Heart left ventricle (tissue), 16 donors: ENCODE measurements at regions not wholly inside any gene's neighbourhood (a gene's known extent, or its start where the extent isn't known, plus 50 kb on each side); places are given as distances from the start of the nearest gene placed in this dataset.

ENCODE experiments used
- ATAC-seq, 4 donors: fragments of 200-7000 bp; cut with Tn5 transposase; one replicate each; pipeline ENCODE4 v1.9.1; 2020 to 2022; ENCODE audit warnings: moderate library complexity in 4 of 4, mild to moderate bottlenecking in 3 of 4, moderate number of reproducible peaks in 1 of 4
- DNase-seq, 5 donors: peaks; one replicate each; pipeline ENCODE4 v3.0.0-alpha.2; 2020
- H3K27ac ChIP-seq, 12 donors: fragments of 200-600 bp; sonication (generic) in 4 of 12; one replicate each; pipeline versions ENCODE4 v1.5.0 to v1.8.0; 2016 to 2022; ENCODE audit warnings: mild to moderate bottlenecking in 2 of 12
- H3K27me3 ChIP-seq, 9 donors: fragments of 200-600 bp; sonication (generic) in 2 of 9; one replicate each; pipeline versions ENCODE4 v1.5.1 to v1.8.0; 2016 to 2022; ENCODE audit warnings: mild to moderate bottlenecking in 3 of 9
- H3K36me3 ChIP-seq, 9 donors: fragments of 200-600 bp; sonication (generic) in 2 of 9; one replicate each; pipeline versions ENCODE4 v1.5.0 to v1.8.0; 2018 to 2022; ENCODE audit warnings: mild to moderate bottlenecking in 2 of 9
- H3K4me1 ChIP-seq, 12 donors: fragments of 200-600 bp; sonication (generic) in 4 of 12; one replicate each; pipeline versions ENCODE4 v1.5.0 to v1.8.0; 2016 to 2022; ENCODE audit warnings: mild to moderate bottlenecking in 3 of 12
- H3K4me3 ChIP-seq, 12 donors: fragments of 200-600 bp; sonication (generic) in 4 of 12; one replicate each; pipeline versions ENCODE4 v1.5.0 to v1.8.0; 2017 to 2022; ENCODE audit warnings: mild to moderate bottlenecking in 9 of 12, moderate library complexity in 4 of 12
- H3K9me3 ChIP-seq, 12 donors: fragments of 200-600 bp; sonication (generic) in 4 of 12; one replicate each; pipeline versions ENCODE4 v1.5.0 to v1.8.0; 2016 to 2022; ENCODE audit warnings: mild to moderate bottlenecking in 1 of 12
- POLR2A ChIP-seq, 2 donors: fragments of 450-650 bp; IDR thresholded peaks; one replicate each; pipeline ENCODE4 v1.6.1; 2017; ENCODE audit warnings: antibody characterized with exemption in 2 of 2, mild to moderate bottlenecking in 2 of 2, moderate library complexity in 2 of 2
- WGBS, 4 donors: extraction: QIAGEN DNeasy Blood & Tissue Kit in 2 of 4; methylation state at CpG; one replicate each; pipeline versions ENCODE4 v1.1.5 to v1.1.7; 2013 to 2018; 5-methylcytosine and 5-hydroxymethylcytosine counted together
- intact Hi-C, 10 donors: fragments of 100-400 bp; cut with DNase I; formaldehyde crosslinking; loops; one replicate each; pipeline versions ENCODE4 v1.11.1 to v1.14.2; 2022
- TF ChIP-seq, protein P1 (sequence below), 12 donors: fragments of 200-600 bp; sonication (generic) in 4 of 12; IDR thresholded peaks; one replicate each; pipeline versions ENCODE4 v1.5.0 to v1.8.0; 2018 to 2022; ENCODE audit warnings: antibody characterized with exemption in 12 of 12, mild to moderate bottlenecking in 5 of 12
- donor health status: ischemic (EF 13 %, LVEDD 7.1; RV severe dilation, severe dysfunction).
- donor health status: healthy with polysubstance abuse.
- donor health status: DM: no; HTN: yes; CAD: no.
- donor health status: DM: no; HTN: no; CAD: no.
- donor health status: ischemic (EF 25% LVEDD 6.9; RV normal size, moderate dysfunction).
- donor health status: ischemic (EF 25% LVEDD 5.7; RV mildly dilated, moderate dysfunction).
- donor health status: healthy.
- donor health status: DM: yes; HTN: yes; CAD: no.
- donor health status: ischemic (EF 35%, LVEDD 5.7; RV mildly dilated, moderate dysfunction).
- donor health status: nonischemic (EF 11% LVEDD 7.7; RV severe dilation, severe dysfunction).
- donor health status: DM: yes; HTN: yes; CAD: no.
- donor health status: PGD.
- donor health status: ischemic (EF 29% LVEDD 5.4; RV normal size, mild dysfunction).
- donor health status: nonischemic (EF 23%, LVEDD 6.1; RV moderate dilation, normal function).

DNA sequence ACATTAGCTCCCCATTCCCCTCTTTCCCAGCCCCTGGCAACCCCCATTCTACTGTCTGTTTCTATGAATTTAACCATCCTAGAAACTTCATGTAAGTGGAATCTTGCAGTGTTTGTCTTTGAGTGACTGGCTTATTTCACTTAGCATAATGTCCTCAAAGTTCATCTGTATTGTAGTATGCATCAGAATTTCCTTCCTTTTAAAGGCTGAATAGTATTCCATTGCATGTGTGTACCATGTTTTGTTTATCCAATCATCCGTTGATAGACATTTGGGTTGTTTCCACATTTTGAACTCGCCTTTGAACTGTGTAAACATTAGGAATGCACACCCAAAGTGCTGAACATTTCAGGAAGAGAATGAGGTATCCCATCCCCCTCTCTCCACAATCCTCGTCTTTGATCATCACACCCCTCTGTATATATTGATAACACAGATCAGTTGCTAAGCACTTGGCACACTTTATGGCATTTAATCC, 56.4 kb upstream of the PLAC1 start:
- no peak overlapping the region for H3K27ac ChIP-seq
- ATAC-seq = no peak
- TF ChIP-seq POLR2A (IDR thresholded peaks at IDR 0.05) = no peak
- TF ChIP-seq, protein P1, sequence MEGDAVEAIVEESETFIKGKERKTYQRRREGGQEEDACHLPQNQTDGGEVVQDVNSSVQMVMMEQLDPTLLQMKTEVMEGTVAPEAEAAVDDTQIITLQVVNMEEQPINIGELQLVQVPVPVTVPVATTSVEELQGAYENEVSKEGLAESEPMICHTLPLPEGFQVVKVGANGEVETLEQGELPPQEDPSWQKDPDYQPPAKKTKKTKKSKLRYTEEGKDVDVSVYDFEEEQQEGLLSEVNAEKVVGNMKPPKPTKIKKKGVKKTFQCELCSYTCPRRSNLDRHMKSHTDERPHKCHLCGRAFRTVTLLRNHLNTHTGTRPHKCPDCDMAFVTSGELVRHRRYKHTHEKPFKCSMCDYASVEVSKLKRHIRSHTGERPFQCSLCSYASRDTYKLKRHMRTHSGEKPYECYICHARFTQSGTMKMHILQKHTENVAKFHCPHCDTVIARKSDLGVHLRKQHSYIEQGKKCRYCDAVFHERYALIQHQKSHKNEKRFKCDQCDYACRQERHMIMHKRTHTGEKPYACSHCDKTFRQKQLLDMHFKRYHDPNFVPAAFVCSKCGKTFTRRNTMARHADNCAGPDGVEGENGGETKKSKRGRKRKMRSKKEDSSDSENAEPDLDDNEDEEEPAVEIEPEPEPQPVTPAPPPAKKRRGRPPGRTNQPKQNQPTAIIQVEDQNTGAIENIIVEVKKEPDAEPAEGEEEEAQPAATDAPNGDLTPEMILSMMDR (IDR thresholded peaks at IDR 0.05) = no peak
- no peaks in the 10 kb centered on the region for H3K9me3 ChIP-seq
- WGBS, 4 donors = 65 to 94% (median 88%) methylated on average over 3 of the region's 3 CpGs
- no peak for DNase-seq
- intact Hi-C loops = no loop called here
- no peak overlapping the region for H3K4me3 ChIP-seq
- H3K4me1 ChIP-seq = peaks cover 0 to 8% (median 0%) of the 10 kb centered on the region in 12 donors
- no peaks in the 10 kb centered on the region for H3K27me3 ChIP-seq
- H3K36me3 ChIP-seq = no peaks in the 10 kb centered on the region

DNA sequence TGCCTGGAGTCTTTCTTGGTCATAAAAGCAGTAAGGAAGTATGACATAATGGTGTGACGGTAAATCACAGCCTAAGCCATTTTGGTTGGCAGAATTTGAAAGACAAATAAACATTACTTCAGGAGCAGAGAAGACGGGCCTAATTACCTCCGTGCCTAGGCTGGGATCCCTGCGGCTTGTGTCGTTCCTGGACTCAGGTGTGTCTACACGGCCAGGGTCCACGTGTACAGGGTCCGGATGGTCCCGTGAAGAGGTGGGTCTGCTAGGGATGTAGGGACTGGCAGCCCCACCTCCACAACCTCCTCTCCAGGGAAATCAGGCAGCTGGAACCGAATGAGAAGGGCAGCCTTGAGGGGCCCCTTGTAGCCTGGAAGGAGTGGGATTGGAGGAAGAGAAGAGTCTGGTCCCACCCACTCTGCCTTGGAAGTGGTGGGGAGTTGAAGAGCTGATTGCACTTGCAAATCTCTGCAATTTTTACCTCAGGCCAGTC, 55.4 kb upstream of the PLAC1 start:
- intact Hi-C loops = no loop called here
- peaks cover 0 to 4% (median 0%) of the 10 kb centered on the region in 12 donors for H3K4me1 ChIP-seq
- 79 to 93% (median 88%) methylated on average over 10 of the region's 10 CpGs for WGBS, 4 donors
- no peak overlapping the region for H3K27ac ChIP-seq
- no peaks in the 10 kb centered on the region for H3K9me3 ChIP-seq
- ATAC-seq (no peak), DNase-seq (no peak)
- H3K27me3 ChIP-seq = peaks cover 0 to 5% (median 0%) of the 10 kb centered on the region in 9 donors
- H3K36me3 ChIP-seq = no peaks in the 10 kb centered on the region
- no peak for TF ChIP-seq POLR2A (IDR thresholded peaks at IDR 0.05)
- TF ChIP-seq, protein P1 (IDR thresholded peaks at IDR 0.05) = no peak
- no peak overlapping the region for H3K4me3 ChIP-seq

DNA sequence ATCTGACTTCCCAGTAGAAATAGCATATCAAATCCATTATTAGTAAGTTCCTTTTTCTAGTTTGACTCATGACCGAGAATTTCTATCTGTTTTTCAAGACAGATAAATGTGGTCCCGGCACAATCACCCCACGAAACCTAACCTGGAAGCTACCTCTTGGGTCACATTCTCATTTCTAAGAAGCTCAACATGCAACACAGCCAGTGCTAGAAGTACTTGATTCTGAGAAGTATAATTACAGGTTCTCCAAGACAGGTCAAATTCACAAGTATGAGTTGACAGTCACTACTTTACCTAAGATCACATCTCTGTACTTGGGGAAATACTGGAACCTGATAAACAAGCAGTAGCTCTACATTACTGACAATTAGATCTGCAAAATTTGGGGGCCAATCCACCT, 54.0 kb upstream of the PLAC1 start:
- intact Hi-C loops = no loop called here
- H3K9me3 ChIP-seq = no peaks in the 10 kb centered on the region
- no peaks in the 10 kb centered on the region for H3K36me3 ChIP-seq
- DNase-seq = no peak
- H3K27me3 ChIP-seq = peaks cover 0 to 5% (median 0%) of the 10 kb centered on the region in 9 donors
- WGBS, 4 donors = 76 to 83% (median 82%) methylated on average over 3 of the region's 3 CpGs
- H3K4me3 ChIP-seq = no peak overlapping the region
- no peak overlapping the region for H3K27ac ChIP-seq
- ATAC-seq = no peak
- no peaks in the 10 kb centered on the region for H3K4me1 ChIP-seq
- TF ChIP-seq, protein P1 (IDR thresholded peaks at IDR 0.05) = no peak
- no peak for TF ChIP-seq POLR2A (IDR thresholded peaks at IDR 0.05)

DNA sequence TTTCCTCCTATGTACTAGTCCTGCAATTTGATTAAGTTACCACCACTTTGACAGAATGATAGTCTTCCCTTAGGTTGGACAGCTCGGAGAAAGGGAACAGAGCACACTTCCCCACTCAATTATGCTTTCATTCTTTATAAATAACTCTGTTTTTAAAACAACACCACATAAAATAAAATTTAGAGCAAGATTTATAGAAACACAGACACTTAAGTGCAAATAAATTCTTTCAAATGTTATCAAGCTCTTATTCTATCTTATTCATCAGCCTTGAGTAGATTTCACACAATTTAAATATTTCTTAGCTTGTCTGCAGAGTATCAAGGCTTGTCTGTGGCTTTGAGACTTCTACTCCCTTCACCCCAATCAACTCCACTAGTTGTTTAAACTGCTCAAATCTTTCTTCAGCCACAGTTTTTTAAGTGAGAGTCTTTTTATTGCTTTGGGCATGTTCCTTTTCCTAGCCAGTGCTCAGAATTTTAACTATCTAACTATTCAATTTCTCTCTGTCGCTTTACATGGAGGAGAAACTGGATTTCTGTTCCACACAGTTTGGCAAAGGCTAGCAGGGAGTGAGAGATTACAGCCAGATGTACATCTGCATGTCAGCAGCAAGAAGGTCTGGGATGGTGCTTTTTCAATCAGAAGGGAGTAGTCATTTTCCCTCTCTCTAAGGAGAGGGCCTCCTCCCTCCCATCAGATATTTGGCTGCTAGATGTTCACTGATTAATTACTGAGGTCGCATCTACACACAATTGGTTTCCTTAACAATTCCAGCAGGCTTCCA, 53.1 kb upstream of the PLAC1 start:
- 28 to 66% (median 51%) methylated on average over 3 of the region's 3 CpGs for WGBS, 4 donors
- H3K4me3 ChIP-seq = no peak overlapping the region
- DNase-seq (no peak), ATAC-seq (no peak)
- peaks cover 0 to 5% (median 0%) of the 10 kb centered on the region in 9 donors for H3K27me3 ChIP-seq
- no peak overlapping the region for H3K27ac ChIP-seq
- H3K4me1 ChIP-seq = no peaks in the 10 kb centered on the region
- TF ChIP-seq, protein P1 (IDR thresholded peaks at IDR 0.05) = no peak
- TF ChIP-seq POLR2A (IDR thresholded peaks at IDR 0.05) = no peak
- no peaks in the 10 kb centered on the region for H3K9me3 ChIP-seq
- intact Hi-C loops = no loop called here
- H3K36me3 ChIP-seq = no peaks in the 10 kb centered on the region
